CD4-positive, alpha-beta T cell treated with Interleukin-4 for 1 hour (primary cell): ENCODE measurements at regions not wholly inside any gene's neighbourhood (a gene's known extent, or its start where the extent isn't known, plus 50 kb on each side); places are given as distances from the start of the nearest gene placed in this dataset.

ENCODE experiments used
- DNase-seq, 2 donors: peaks; one replicate each; pipeline ENCODE4 v3.0.0-alpha.2; 2020 to 2022

DNA sequence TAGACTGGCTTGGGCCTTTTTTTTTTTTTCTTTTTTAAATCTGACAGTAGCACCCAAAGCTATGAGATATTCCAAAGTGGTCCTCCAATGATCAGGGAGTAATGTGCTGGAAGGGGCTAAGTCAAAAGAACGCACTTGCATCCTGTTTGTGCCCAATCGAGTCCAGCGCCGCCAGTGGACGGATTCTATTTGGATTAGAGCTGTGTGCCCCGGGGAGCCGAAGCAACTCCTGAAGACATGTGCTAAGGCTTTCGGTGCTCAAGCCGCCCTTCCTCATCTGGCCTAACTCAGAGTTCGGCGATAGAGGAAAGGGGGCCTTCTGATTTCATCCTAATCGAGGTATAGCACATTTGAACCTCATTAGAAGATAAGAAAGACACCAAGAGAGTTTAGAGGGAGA, 147.8 kb upstream of the NECTIN1 start:
- no peak for DNase-seq

DNA sequence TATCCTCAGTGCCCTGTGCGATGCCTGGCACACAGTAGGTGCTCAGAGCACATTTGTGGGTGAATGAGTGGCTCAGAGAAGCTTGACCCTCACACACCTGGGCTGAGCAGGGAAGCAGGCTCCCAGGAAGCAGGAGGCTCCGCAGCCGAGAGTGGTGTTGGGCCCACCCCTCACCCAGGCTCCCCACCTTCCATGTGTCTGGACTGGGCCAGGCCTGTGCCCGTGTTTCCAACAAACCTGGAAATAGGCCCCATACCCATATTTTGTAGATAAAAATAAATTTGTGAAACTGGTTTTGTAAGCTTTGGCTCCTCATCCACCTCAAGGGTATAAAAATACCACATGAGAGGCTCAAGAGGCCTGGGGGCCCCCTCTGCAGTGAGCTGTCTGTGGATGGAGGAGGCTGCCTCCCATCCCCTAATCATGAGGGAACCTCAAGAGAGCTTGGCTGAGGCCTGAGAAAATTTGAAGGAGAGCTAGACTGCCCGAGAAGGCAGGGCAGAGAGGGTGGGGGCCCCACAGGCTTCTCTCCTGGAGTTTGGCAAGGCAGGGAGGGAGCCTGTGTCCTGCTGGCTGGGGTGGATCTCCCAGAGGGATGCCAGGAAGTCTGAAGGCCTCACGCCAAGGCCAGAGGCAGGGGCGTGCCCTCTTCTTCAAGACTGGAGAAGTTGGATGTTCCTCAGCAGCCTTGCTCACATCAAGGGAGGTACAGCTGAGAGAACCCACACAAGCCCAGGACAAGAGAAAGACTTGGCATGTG, 147.0 kb upstream of the NECTIN1 start:
- no peak for DNase-seq

DNA sequence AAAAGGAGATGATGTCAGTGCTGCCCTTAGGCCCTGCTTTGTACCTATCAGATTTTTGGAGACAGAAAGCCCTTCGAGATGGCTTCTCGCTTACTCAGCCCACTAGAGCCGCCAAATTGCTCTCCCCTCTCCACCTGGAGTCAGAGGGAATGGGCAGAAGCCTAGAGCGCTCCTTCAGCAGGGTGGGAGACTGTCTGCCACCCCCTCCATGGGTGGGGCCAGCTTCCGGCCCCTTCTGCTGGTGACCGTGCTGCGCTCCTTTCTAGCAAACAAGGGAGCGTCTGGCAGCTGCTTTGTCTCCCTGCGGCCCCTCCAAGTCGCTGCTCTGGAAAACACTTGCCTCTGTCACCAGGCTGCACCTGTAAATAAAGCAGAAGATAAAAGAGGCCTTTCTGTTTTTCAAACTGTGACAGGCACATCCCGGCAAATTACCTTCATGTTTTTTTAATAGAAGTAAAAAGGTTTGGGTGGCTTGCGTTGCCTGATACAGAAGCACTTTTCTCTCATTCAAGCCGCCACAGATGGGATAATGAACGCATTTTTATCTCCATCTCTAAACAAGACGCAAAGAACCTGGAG, 145.7 kb upstream of the NECTIN1 start:
- DNase-seq = no peak

DNA sequence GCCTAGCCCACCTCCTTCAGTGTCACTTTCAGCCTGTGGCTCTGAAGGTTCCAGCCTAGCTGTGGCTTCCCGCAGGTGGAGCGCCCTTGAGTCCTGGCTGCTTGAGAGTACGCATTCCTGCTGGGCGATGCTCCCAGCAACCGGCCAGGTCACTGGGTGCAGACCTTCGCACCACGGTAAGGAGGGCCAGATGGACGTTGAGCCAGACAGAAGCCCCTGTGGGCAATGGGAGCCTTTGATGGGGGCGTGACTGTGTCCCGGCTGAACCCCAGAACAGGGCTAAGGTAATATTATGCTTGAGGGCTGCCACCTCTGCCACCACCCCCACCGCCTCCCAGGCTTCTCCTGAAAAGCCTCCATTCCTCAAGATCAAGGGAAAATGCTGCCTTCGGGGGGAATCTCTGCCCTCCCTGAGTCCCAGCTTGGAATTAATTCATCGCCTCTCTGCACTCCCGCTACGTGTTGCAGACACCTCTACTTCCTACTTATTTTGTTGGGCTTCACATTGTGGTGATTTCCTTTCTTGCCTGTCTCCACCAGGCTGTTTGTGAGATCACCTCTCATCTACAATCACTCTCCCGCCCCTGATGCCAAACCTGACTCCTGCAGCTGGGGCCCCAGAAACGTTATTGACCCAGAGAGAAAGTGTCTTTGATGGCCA, 144.9 kb upstream of the NECTIN1 start:
- no peak for DNase-seq

DNA sequence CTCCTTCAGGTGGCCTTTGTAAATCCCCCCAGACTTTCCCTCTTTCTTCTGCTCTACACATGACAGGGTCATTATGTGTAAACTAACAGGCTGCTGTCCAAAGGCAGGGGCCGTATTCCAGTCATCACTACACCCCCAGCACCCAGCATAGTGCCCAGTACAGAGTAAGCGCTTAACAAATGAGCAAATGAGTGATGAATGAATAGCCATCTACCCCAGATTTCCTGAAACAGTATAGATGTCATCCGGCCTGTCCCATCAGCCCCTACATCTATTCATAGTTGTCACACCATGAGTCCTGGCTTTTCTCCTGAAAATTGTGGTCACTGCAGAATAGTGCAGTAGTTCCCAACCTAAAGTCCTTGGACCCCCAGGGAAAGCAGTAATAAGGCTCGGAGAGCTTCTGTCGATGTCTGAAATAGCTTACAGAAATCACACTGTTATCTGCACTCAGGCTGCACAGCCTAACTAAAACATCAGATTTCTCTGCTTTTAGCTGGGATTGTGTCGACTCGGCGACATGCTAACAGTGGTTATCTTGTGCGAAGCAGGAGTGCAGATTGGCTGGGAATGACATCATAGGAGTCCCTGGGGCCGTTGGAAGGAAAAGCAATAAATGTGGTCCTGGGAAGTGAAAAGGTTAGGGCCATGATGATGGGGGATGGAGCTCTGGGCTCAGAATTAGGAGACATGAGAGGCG, 143.8 kb upstream of the NECTIN1 start:
- no peak for DNase-seq

DNA sequence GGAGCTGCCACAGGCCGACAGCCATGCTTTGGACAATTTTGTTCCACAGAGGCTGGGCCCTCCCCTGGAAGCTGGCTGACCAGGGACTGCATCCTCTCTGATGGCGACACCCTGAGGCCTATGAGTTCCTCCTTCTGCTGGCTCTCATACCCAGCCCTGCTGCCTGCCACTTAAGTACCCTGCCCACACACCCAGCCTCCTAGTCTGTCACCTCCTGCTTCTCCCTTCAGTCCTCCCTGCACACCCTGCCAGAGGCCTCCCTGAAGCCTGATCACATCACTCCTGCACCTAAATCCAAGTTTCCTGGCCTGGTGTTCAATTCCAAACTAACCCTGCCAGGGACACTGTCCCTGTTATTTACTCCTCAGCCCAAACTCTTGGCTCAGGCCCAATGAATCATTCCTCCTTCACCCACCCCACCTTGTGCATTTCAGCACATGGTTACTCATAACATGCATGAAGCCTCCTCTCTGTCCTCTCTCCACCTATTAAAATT, 136.7 kb upstream of the NECTIN1 start:
- DNase-seq = no peak

DNA sequence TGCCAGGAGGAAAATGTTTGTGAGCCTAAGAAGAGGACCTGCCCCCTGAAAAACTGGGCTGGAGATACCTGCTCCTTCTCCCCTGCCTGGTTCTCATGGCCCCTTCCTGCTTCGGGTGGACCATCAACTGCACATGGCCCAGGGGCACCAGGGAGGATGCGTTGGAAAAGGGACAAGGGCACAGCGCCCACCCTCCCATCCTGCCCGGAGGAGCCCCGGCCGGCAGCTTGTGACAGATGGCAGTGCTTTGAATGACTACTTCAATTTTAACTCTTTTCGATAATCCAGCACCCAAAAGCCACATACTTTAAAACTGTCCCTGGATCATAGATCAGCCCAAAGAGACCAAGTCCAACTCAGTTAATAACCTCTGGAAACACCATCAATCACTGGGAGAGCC, 135.8 kb upstream of the NECTIN1 start:
- no peak for DNase-seq

DNA sequence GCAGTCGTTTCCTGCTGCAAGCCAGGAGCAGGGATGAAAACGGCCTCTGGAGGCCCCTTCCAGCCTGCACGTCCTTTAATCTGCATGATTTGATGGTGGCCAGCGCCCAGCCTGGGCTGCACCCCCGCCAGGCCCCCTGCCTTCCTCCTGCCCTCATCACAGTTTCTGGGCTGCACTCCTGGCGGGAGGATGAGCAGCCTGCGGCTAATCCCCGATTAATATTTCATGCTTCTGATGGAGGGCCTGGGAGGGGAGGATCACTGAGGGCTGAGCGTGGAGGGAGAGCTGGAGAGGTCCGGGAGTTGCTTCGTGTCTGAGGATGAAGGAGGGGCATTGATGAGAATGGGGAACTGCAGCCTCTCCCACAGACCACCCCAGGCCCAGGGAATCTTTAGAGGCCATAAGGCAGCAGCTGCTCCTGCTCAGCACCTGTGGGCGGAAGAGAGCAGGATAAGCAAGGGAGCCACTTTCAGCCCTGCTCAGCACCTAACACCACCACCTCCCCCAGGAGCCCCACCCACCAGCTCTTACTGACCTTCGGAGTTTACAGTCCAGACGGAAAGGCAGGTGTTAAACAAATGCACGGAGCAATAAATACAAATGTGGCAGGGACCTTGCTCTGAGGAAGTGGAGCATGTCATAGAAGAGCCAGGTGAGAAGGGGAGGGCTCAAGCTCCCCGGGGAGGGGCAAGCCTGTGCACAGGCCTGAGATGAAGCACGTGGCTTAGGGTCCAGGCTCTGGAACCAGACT, 135.0 kb upstream of the NECTIN1 start:
- no peak for DNase-seq

DNA sequence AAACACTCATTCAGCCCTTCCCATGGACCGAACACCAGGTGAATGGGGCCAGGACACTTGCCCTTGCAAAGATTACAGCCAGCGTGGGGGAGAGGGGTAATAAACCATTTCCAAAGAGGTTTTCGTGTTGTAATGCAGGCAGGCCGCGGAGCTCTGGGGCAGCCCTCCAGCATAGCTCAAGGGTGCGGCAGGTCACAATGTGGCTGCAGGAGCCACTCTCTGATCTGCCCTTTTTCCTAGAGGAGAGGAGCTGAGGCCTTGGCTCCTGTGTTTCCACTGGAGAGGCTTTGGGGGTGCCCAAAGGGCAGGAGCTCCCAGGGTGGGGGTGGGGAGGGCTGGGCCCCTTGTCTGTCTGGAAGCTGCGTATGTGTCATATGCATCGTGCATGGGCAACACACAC, 134.2 kb upstream of the NECTIN1 start:
- DNase-seq = no peak

DNA sequence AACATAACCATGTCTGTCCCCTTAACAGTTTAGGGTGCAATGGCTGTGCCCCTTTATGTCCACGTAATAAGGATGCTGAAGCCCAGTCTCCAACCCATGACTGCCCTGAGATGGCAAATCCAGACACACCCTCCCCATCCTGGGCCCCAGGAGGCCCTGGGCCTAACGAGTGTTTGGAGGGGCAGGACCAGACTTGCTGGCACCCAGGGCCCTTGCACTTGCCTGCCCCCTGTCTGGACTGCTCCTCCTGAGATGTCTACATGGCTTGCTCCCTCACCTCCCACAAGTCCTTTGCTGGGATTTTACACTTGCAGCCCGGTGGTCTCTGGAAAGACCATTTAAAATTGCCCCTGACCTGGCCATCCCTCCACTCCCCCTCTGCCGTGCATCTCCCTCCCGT, 132.2 kb upstream of the NECTIN1 start:
- DNase-seq = no peak

DNA sequence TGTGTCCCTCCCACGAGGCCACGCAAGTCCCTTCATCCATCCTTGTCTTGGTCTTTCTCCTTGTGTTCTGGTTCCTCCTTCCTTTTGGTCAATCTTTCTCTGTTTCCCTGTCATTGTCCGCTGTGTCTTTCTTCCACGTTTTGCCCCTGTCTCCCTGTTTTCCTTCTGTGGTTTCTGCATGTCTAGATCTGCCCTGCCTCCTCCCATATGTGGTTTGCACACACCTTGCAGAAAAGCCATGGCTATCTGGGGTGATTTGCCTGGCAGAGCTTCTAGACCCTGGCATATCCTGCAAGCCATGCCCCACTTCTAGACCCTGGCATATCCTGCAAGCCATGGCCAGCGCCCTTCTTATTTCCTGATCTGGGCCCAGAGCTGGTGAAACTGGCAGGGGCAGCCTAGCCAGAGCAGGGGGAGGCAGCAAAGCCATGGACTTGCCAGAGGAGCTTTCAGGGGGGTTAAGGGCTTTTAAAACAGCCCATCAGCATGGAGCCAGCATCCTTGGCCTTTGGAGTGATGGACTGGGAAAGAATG, 131.6 kb upstream of the NECTIN1 start:
- DNase-seq = no peak

DNA sequence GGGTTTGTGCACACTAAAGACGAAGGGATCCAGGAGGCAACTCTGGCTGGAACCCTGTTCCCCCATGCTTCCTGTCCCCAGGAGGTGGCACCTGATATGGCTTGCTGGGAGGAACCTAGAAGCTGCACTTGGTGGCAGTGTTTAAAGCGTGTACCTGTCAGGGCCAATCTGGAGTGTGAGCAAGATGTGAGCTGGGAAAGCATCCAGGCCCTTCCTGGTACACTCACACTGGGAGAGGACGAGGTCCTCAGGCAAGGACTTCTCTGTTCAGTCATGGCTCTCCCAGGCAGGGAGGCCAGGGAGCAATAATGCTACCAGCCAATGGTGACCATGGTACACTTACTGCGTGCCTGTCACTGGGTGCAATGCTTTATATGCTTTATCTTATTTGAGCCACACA, 130.7 kb upstream of the NECTIN1 start:
- no peak for DNase-seq

DNA sequence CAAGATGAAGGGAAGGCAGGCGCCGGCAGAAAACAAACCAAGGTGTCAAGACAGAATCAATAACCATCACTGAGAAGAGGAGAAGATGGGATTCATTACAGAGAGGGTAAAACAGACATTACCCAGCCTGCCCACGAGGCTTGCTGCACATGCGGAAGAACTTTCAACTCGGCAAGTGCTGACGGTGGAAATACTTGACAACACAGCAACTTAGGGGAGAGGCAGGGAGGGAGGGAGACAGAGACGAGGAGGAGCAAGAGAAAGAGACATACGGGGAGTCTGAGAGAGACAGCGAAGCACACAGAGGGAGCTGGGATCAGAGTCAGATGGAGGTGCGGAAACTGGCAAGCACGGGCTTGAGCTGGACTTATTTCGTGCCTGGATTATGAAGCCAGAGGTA, 129.3 kb upstream of the NECTIN1 start:
- no peak for DNase-seq

DNA sequence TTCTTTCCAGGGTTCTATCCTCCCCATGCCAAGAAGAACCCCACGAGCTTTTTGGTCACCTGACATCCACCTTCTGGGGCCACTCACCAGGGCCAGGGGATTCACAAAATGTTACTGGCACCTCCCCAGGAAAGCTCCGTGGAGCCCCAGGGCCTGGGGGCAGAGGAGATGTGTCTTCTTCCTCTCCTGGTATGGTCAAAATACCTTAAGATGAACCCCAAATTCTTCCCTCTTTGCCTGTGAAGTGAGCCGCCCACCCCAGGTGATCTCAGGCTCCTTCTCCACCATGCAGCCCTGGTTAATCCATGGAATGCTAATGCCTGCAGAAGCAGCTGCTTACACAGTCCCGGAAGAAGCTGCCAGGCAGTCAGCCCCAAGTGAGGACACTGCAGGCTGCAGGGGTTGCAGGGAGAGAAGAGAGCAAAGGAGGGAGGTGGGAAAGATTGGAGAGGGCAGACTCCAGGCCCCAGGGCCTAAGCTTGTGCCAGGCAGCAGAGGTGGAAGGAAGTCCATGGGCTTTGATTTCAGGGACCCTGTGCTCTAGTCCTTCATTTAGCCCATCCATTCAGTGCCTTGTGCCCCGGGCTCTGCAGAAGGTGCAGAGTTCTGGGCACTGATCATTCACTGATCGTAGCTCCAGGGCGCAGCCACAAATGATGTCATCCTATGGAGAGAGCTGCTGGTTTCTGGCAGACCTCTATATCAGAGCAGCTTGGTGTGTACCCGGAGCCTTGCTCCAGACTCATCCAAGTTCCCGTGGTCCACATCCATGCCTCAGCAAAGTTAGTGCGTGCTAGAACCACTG, 127.9 kb upstream of the NECTIN1 start:
- no peak for DNase-seq

DNA sequence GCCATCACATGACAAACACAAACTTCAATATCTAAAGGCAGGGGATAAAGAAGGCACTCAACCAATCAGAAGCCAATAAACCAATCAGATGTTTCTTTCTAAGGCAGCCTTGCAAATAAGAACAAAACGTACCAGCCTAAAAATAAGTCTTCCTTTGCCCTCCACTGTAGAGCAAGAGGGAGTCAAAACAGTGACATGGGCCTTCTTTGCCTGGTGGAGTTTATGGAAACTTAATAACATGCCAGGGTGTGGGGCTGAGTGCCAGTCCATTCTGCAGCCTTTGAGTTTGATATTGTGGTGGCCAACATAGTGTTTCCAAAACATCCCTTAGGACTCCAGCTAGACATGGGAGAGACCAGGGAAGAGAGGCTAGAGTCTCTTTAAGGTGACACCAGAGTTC, 126.1 kb upstream of the NECTIN1 start:
- DNase-seq = no peak

DNA sequence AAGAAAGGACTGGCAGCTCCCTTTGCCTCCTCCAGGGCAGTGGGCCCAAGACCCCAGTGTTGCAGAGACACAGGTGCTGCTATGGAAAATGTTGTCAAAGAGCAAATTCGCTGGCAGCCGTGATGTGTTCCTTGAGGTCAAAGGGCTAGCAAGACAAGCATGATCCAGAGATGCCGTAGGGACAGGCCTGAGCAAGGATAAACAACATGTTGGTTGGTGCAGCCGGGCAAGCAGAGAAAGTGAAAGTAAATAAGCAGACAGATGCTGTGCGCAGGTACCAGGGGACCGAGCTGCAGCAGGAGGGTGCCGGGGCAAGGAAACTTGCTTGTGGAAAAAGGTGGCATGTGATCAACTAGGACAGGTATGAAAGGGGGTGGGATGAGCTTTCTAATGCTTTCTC, 125.5 kb upstream of the NECTIN1 start:
- DNase-seq = no peak

DNA sequence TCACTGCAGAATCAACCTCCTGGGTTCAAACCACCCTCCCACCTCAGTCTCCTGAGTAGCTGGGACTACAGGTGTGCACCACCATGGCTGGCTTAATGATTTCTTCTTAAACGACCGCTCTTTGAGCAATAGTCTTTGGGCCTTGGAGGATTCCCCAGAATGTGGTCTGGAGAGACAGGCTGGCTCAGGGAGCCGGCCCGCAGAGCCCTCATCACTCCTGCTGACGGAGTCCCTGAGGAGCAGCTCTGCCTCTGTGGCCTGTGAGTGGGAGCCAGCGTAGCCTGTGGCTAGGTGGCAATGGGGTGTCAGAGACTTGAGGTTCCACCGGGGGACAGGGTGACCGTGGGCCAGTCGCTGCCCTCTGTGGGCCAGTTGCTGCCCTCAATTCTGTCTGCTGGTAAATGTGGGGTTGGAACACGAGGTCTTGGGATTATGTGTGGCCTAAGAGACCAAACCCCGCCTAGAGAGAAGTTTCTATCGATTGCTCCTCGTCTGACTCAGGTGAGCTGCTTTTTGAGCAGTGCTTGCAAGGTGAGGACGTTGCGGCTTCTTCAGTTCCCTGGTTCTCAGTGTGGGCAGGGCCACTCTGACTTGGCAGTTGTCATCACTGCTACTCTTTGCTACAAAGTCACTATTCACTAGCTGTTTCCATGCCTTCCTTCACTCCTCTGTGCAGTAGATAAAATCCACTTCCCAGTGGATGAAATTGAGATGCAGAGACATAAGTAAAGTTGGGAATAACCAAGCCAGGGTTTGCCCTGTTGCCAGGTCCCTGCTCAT, 124.8 kb upstream of the NECTIN1 start:
- no peak for DNase-seq

DNA sequence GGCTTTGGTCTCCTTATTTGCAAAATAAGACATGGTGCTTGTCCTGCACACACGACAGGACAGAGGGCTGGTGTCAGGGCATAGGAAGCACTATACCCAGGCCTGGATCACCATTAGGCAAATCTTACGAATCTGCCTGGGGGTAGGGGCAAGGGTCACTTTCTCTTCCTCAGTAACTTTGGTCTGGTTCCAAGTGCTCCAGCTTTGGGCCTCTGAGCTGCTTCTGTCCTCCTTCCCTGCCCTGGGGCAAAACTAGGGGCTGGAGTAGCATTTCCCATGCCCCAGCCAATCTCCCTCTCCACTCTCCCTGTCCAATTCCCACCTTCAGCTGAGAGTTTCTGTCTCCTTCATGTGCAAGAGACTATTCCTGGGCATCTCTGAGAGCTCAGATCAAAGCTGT, 123.7 kb upstream of the NECTIN1 start:
- DNase-seq = no peak

DNA sequence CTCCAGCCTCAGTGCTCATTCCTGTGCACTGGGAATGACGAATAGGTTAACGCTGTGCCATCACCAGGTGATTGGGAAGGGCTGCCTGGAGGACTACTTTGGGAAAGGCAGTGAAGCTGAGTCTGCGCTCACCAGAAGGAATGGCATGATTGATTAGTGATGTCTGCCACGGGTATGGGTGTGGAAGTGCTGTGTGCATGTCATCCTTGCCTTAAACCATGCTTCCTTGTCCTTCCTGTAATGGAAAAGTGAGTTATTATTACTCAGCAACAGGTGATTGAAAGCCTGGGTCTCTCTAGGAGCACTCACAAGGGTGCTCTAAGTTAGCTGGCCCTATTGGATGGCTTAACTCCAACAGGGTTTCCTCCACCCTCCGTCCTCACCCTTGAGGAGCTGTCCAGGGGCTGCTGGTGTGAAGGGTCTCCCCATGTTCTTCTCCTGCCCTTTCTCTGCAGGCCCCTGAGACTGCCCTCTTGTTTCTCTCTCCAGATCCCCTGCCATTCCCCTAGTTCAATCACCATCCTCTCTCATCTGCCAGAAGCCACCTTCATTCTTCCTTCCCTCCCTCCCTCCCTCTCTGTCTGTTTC, 121.9 kb upstream of the NECTIN1 start:
- no peak for DNase-seq

DNA sequence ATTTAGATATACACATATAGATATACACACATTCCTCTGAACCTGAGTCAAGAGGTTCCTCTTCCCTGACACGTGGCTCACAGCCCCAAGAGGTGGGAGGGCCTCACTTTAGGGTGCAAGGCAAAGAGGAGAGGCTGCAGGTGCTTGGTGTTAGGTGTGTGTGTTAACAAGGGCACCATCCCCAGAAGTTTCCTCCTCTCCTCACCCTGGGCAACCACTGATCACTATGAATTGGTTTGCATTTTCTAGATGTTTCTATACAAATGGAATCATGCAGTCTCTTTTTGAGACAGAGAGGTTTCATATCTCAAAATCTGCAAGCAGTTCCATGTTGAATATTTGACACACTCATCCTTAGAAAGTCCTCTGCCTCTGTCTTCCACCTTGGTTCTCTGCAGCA, 120.9 kb upstream of the NECTIN1 start:
- no peak for DNase-seq

DNA sequence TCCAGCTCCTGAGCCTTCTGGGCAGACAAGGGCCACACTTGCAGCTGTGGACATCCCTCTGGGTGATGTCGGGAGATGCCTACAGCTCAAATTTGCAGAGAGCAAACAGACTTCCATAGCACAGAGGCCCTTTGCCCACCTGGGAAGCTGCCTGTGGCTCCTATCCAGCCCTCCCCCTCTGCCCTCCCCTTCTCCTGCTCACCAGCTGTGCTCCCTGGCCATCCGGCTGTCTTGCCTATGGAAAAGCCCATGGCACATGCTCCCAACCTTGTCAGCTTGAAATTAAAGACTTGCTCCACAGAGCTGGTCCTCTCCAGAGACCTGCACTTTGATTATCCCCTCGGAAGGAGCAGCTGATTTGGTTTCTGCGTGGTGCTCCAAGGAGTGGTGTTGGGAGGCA, 118.9 kb upstream of the NECTIN1 start:
- DNase-seq = no peak
